ENCODE measurements at regions not wholly inside any gene's neighbourhood (a gene's known extent, or its start where the extent isn't known, plus 50 kb on each side); places are given as distances from the start of the nearest gene placed in this dataset.
A peak's percentile ranks its signal among the peaks of the same experiment; 100 is the strongest.

DNA sequence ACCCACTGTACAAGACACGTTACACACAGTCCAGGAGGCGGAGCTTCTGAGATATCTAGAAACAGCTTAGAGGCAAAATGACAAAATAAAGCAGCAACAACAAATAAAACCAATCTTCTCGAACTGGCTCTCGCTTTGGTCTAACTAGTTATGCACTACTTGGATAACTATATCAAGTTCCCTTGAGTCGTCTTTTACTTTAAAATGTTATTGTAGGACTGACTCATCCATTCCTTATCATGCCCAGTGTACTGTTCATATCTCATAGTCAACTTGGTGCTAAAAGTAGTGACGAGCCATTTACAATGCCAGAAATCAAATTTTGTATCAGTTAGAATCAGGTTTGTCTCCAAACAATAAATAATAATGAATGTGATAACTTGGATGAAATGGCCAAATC is 102.5 kb upstream of the SLC35G4 start:
- TF ChIP-seq, protein P1, sequence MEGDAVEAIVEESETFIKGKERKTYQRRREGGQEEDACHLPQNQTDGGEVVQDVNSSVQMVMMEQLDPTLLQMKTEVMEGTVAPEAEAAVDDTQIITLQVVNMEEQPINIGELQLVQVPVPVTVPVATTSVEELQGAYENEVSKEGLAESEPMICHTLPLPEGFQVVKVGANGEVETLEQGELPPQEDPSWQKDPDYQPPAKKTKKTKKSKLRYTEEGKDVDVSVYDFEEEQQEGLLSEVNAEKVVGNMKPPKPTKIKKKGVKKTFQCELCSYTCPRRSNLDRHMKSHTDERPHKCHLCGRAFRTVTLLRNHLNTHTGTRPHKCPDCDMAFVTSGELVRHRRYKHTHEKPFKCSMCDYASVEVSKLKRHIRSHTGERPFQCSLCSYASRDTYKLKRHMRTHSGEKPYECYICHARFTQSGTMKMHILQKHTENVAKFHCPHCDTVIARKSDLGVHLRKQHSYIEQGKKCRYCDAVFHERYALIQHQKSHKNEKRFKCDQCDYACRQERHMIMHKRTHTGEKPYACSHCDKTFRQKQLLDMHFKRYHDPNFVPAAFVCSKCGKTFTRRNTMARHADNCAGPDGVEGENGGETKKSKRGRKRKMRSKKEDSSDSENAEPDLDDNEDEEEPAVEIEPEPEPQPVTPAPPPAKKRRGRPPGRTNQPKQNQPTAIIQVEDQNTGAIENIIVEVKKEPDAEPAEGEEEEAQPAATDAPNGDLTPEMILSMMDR (IDR thresholded peaks at IDR 0.05; ENCODE audit: low read depth, low read length) = no peak
- TF ChIP-seq, protein P2, sequence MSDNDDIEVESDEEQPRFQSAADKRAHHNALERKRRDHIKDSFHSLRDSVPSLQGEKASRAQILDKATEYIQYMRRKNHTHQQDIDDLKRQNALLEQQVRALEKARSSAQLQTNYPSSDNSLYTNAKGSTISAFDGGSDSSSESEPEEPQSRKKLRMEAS (IDR thresholded peaks at IDR 0.05; ENCODE audit: low read depth, low read length) = no peak
- no peak for TF ChIP-seq POLR2A (IDR thresholded peaks at IDR 0.05; ENCODE audit: extremely low read depth, insufficient read length)
- TF ChIP-seq MYC (IDR thresholded peaks at IDR 0.05; ENCODE audit: low read depth, low read length) = no peak
- no peak for DNase-seq (ENCODE audit: low read depth)
- H3K4me3 ChIP-seq (ENCODE audit: low read depth, low read length) = no peak overlapping the region

DNA sequence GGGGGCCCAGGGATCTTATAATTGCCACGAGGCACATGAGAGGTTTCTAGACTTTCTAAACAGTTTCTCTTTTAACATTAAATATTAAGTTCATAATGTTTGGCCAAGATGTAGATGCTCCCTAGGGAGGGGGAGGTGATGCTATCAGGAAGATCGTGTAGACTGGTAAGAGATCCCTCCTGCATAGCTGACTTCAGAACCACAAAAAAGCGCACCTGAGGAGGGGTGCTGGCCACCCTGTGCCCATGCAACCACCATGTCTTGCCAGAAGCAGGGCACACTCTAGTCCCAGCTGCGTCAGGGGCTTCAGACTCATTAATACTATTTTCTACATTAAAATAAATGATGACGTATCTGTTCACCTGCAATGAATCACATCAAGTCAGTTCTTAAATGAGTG is 103.4 kb upstream of the SLC35G4 start:
- TF ChIP-seq POLR2A (IDR thresholded peaks at IDR 0.05; ENCODE audit: extremely low read depth, insufficient read length) (no peak), MYC (IDR thresholded peaks at IDR 0.05; ENCODE audit: low read depth, low read length) (no peak)
- TF ChIP-seq, protein P1 (IDR thresholded peaks at IDR 0.05; ENCODE audit: low read depth, low read length) = no peak
- TF ChIP-seq, protein P2 (IDR thresholded peaks at IDR 0.05; ENCODE audit: low read depth, low read length) = no peak
- DNase-seq (ENCODE audit: low read depth) = no peak
- no peak overlapping the region for H3K4me3 ChIP-seq (ENCODE audit: low read depth, low read length)

DNA sequence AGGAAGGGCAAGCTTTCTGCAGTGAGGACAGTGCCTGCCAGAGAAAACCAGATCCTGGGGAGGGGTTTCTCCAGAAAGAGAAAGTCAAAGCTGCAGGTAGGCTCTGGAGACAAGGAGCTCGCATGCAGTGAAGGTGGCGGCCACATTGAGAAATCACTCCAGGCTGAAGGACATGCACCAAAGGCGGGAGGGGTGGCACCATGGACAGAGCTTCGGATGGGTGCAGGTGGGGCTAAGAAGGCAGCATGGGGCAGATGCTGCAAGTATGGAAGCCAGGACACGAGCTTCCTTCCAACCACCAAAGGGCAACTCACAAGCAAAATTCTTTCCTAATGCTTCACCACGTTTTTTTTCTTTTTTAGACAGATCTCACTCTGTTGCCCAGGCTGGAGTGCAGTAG is 104.4 kb upstream of the SLC35G4 start:
- TF ChIP-seq MYC (IDR thresholded peaks at IDR 0.05; ENCODE audit: low read depth, low read length) (no peak), POLR2A (IDR thresholded peaks at IDR 0.05; ENCODE audit: extremely low read depth, insufficient read length) (no peak)
- TF ChIP-seq, protein P1 (IDR thresholded peaks at IDR 0.05; ENCODE audit: low read depth, low read length) = no peak
- TF ChIP-seq, protein P2 (IDR thresholded peaks at IDR 0.05; ENCODE audit: low read depth, low read length) = no peak
- H3K4me3 ChIP-seq (ENCODE audit: low read depth, low read length) = no peak overlapping the region
- DNase-seq (ENCODE audit: low read depth) = peak; percentile 2

DNA sequence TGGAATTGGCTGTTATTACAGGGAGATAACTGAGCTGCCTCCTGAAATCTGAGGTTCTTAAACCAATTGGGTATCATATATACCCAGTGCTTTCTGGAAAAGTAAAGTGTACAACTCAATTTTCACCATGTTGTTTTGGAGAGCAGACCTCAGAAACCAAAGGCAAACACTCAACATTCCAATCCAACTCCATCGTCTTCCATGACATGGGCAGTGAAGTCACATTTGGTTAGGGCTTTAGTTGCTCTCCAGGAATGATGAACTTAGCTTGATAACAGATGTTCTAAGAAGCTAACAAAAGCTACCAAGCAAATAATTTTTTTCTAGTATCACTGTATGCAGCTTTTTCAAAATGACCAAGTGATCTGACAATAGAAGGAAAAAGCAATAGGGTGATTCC is 107.0 kb upstream of the SLC35G4 start:
- no peak overlapping the region for H3K4me3 ChIP-seq (ENCODE audit: low read depth, low read length)
- no peak for DNase-seq (ENCODE audit: low read depth)
- TF ChIP-seq, protein P1 (IDR thresholded peaks at IDR 0.05; ENCODE audit: low read depth, low read length) = no peak
- TF ChIP-seq, protein P2 (IDR thresholded peaks at IDR 0.05; ENCODE audit: low read depth, low read length) = no peak
- no peak for TF ChIP-seq POLR2A (IDR thresholded peaks at IDR 0.05; ENCODE audit: extremely low read depth, insufficient read length)

DNA sequence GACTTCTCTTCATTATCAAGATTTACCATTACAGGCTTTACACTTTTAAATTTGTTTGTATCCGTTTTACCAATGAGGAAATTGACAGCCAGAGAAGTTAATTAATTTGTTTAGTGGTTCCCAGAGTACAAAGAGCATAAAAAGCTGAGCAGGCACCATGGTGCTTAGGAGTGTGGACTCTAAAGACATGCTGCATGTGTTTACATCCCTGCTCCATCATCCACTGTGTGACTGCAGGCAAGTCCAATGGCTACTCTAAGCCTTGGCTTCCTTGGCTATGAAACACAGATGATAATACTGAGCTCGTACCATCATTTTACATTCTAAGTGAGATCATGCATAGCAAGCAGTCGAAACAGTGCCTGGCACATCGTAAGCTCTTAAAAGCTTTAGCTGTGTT is 108.0 kb upstream of the SLC35G4 start:
- TF ChIP-seq, protein P1 (IDR thresholded peaks at IDR 0.05; ENCODE audit: low read depth, low read length) = no peak
- TF ChIP-seq MYC (IDR thresholded peaks at IDR 0.05; ENCODE audit: low read depth, low read length) (no peak), POLR2A (IDR thresholded peaks at IDR 0.05; ENCODE audit: extremely low read depth, insufficient read length) (no peak)
- TF ChIP-seq, protein P2 (IDR thresholded peaks at IDR 0.05; ENCODE audit: low read depth, low read length) = no peak
- H3K4me3 ChIP-seq (ENCODE audit: low read depth, low read length) = no peak overlapping the region
- DNase-seq (ENCODE audit: low read depth) = no peak
